DMS79 (cell line): ENCODE measurements at regions not wholly inside any gene's neighbourhood (a gene's known extent, or its start where the extent isn't known, plus 50 kb on each side); places are given as distances from the start of the nearest gene placed in this dataset.
"Not testable (repeated sequence)": the region's sequence is repeated elsewhere in the genome, so short reads cannot be mapped to it uniquely, and the experiment has no call there.

Experiments used
- DNase-seq: peaks from one replicate; lab custom pipeline; 2025; lab: John Stamatoyannopoulos, UW

DNA sequence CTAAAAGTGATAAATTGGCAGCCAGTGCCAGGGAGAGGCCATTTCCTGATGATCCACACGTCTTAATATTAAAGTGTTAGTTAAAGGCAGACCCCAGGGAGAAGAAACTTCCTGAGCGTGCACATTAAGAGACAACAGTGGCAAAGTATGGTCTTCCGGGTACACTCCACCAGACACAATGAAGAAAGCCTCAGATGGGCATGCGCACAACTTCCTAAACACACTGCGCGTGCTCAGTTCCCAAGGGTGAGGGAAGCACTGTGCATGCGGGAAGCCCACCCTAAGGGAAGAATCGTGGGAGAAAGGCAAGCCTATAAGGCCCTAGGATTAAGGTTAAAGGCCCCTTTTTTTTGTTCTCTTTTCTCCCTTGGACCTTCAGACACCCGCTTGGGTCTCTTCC, 140.7 kb upstream of the CDKN3 start:
- no peak for DNase-seq

DNA sequence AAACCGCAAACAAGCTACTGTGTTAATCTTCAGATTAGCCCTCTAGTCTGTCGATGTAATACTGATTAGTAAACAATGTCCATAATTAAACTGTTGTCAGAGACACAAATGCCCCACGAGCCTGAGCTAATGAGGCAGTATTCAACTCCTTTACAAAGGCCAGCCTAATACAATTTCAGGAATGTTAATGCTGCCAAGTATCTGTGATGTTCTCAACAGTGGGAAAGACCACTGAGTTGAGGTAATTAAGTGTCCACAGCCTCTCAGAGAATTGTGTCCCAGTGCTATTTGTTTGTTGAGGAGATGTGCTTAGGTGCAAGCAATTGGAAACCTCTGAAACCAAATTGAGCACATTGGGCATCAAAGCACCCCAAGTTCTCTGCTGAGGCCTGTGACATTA, 139.4 kb upstream of the CDKN3 start:
- DNase-seq = no peak

DNA sequence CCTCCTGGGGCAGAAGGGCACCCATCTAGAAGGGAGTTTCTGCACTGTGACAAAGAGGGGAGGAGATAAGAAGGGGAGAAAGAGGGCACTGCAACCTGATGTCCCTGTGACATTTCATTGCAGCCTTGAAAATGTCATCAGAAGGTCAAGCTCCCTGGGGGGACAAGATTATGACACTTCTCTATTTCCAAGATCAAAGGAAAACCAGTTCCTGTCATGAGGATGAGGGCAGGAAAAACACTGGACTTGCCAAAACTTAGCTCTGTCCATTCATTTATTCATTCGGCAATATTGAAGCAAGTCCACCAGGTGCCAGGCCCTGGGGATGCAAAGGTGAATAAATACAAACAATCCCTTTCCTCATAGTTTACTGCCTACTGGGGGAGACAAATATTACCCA, 138.4 kb upstream of the CDKN3 start:
- DNase-seq = no peak

GRCh38 chr14:54259821-54260220, 137.0 kb upstream of the CDKN3 start:
- no peak for DNase-seq

DNA sequence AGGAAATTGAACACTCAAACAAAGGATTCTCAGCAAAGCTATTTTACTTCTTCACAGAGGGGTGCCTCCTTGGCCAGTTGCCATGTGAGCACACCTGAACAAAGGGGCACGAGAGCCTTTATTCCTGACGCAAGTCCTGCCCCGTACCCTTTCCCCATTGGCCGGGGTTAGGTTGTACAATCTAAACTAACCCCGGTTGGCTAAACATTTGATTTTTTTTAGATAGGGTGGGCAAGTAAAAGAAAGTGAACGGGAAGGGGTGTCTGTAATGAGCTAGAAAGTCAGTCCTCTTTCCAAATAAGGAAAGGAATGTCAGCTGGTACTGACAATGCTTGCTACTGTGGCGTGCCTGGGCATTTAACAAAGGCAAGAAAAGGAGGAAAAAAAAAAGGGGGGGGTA, 135.5 kb upstream of the CDKN3 start:
- no peak for DNase-seq

DNA sequence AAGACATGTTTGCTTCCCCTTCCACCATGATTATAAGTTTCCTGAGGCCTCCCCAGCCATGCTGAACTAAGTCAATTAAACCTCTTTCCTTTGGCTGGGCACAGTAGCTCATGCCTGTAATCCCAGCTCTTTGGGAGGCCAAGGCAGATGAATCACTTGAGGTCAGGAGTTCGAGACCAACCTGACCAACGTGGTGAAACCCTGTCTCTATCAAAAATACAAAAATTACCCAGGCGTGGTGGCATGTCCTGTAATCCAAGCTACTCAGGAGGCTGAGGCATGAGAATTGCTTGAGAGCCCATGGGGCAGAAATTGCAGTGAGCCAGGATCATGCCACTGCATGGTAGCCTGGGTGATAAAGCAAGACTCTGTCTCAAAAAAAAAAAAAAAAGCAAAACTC, 130.2 kb upstream of the CDKN3 start:
- not testable (repeated sequence) for DNase-seq

GRCh38 chr14:54267172-54267571, 129.6 kb upstream of the CDKN3 start:
- no peak for DNase-seq

GRCh38 chr14:54275997-54276725, 120.6 kb upstream of the CDKN3 start:
- peak; percentile 81 for DNase-seq

GRCh38 chr14:54278087-54278486, 118.7 kb upstream of the CDKN3 start:
- no peak for DNase-seq

DNA sequence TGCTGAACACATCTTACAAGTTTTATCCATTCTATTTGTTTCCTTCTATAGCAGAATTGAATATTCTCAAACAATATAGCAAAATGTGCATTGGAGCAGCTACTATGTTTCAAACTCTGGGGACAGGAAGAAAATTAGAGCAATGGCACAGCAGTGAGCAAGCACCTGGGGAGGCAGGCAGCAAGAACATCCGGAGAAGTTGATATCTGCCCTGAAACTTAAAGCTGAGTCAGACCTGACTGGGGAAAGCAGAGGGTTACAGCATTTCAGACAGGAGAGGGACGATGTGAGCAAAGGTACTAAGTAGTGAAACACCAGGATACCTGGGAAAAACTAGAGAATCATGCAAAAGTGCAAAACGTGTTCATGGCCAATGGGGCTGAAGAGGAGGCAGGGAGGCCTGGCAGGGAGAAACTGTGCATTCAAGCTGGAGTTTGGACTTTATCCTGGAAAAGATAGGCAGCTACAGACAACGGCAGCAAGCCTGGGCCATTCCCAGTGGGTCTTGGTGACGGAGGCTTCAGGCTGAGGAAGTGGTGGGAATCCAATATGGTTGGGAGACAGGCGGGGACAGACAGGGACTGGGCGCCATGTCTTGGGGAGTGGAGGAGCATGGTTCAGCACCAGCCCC, 118.0 kb upstream of the CDKN3 start:
- no peak for DNase-seq

DNA sequence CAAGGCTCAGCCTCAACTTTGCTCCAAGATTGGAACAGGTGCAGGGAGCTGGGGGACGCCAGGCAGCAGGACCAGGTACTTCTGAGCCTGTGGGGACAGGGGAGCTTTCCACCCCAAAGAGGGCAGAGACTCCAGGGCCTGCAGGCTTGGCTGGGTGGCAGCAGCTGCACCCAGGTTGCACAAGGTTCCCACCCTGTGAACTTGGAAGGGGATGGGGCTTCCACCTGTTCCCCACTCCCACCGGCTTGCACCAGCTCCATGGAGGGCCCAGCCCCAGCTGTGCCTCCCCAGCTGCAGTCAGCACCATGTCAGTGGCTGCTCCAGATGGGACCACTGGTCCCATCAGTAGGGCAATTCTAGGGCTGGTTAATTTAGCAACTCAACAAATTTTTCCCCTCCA, 114.0 kb upstream of the CDKN3 start:
- DNase-seq = no peak

GRCh38 chr14:54285030-54285429, 111.8 kb upstream of the CDKN3 start:
- no peak for DNase-seq

DNA sequence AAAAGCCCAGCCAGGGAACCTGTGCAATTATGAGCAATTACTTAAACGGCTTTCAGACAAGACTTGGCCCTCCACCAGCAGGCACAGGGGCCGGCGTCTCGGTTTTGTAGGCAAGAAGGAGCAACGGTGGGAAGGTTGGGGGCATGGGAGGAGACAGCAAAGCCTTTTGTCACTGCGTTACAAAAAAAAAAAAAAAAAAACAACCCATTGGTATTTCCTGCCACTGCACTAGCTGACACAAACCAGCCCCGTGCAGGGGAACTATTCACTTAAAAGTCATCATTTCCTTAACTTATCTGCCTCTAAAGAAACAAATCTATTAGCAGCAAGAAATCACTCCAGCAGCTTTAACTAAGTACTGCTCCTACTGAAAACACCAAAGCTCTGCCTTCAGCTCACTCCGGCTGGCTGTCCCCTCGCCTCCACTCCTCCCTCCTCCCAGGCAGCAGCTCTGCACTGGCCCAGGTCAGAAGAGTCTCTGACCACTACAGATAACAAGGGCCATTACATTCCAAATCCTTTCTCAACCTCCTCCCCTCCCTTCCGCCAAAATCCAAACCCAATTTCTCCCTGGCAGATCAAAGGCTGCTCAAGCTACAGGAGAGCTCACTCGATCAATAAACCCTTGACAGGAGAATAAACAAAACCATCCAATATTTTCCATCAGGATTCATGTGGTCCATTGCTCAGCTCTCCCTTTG, 105.2 kb upstream of the CDKN3 start:
- no peak for DNase-seq

DNA sequence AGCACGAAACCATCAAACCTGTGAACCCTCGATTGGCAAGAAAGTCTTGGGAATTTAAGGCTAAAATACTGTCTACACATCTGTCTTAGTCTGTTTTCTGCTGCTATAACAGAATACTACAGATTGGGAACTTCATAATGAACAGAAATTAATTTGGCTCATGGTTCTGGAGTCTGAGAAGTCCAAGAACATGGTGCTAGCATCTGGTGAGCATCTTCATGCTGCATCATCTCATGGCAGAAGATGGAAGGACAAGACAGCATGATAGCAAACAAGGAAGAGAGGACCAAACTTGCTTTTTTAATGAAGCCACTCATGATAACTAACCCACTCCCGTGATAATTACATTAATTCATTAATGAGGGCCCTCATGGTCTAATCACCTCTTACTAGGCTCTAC, 102.0 kb upstream of the CDKN3 start:
- DNase-seq = no peak

GRCh38 chr14:54299410-54300363, 97.1 kb upstream of the CDKN3 start:
- DNase-seq = peak; percentile 44

DNA sequence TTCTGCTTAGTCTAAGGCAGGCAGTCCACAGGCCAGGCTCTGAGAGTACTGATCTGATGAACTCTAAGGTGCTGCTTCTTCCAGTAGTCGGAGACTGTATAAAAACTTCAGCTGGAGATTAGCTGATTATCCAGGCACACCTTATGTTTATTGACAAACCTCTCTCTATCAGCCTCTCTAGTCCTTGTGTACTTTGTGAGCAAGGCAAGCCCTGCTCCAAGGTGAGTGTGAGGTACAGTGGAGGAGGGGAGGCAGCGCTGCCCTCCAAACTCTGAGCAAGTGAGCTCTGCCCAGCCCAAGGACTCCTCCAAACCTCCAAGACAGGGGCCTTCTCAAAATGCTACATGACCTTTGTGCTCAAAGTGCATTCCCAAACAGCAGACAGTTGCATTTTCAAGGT, 95.9 kb upstream of the CDKN3 start:
- no peak for DNase-seq

DNA sequence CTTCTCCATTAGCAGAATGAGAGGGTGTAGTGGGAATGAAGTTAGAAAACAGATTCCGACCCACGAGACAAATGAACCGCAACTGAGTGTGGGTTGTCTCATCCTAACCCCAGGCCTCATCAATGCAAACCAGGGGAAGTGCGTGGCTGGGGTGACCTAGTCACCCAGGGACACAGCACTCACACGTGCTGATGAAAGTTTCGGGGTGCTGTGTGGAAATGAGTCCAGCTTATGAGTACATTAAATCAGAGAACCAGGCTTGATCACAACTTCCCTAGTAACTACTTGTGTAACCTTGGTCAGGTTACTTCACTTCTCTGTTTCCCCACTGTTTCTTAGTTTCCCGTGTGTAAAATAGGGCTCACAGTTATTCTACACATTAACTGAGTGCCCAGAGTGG, 95.4 kb upstream of the CDKN3 start:
- no peak for DNase-seq

DNA sequence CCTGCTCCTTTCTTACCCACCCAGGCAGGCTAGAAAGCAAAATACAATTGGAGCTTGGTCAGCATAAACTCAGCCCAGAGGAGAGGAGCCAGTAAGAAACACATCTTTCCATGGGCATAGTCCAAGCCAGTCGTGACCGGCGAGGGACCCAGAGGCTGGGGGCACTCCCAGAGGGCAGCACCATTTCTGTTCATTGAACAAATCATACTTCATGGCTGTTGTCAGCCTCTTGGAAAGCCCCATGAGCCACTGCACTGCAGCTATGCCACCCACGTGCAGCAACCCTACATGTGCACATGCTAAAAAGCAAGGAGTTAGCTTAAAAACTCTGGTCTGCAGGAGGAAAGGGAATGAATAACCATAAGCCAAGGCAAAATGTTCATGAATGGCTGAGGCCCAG, 90.0 kb upstream of the CDKN3 start:
- no peak for DNase-seq

- DNase-seq = no peak
Observed at GRCh38 chr14:54309615-54310014, 87.2 kb upstream of the CDKN3 start.

DNA sequence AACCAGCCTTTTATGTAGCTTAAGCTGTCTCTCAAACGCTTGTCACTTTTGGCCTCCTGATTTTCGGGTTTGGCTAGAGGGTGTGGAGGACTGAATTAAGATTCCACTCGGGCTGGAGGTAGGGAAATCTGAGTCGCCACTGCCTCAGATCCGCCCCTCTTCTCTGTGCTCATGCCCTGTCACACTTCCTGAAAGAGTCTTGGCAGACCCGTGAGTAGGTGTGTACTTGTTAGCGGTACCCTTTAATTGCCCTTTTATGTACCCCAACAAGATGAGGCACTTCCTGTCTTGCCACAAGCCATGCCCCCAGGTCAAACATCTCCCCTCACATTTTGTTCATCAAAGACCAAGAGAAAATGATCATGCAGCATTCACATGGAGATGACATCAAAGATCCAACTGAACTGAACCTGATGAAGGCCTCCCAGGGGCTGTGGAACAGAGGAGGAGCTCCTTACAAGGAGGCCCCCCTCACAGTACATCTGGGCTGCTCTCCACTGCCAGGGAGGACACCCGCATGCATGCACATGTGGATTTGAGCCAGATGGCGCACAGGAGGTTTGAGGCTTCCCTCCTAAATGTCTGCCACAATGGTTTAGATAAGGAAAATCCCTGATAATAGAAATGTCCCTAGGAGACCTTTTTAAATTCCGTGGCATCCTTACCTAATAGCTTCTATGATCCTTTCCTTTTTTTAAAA, 86.5 kb upstream of the CDKN3 start:
- no peak for DNase-seq

GRCh38 chr14:54310851-54311228, 86.0 kb upstream of the CDKN3 start:
- no peak for DNase-seq
